Stimulated activated CD4-positive, alpha-beta T cell treated with anti-CD3 and anti-CD28 coated beads, Interleukin-2, amount 100 ng/mL, for 24 hours (primary cell): ENCODE measurements at regions not wholly inside any gene's neighbourhood (a gene's known extent, or its start where the extent isn't known, plus 50 kb on each side); places are given as distances from the start of the nearest gene placed in this dataset.

ENCODE experiments used
- DNase-seq, 2 donors: peaks; one replicate each; pipeline ENCODE4 v3.0.0-alpha.2; 2020

DNA sequence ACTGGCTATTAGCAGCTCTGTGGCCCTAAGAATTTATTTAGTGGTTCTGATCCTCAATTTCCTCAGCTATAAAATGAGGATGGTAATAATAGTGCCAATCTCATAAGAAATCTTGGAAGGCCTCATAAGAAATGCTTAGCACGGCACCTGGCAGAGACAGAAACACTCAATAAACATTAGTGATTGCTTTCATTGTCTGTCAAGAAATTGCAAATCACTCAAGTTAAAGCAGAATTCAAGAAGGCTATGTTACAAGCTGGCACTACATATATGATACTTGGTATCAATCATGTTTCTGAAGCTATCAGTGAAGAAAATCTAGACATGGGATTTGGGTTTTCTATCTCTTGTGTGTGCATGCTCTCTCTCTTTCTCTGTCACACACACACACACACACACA is 267.7 kb upstream of the KCNIP4 start:
- no peak for DNase-seq

DNA sequence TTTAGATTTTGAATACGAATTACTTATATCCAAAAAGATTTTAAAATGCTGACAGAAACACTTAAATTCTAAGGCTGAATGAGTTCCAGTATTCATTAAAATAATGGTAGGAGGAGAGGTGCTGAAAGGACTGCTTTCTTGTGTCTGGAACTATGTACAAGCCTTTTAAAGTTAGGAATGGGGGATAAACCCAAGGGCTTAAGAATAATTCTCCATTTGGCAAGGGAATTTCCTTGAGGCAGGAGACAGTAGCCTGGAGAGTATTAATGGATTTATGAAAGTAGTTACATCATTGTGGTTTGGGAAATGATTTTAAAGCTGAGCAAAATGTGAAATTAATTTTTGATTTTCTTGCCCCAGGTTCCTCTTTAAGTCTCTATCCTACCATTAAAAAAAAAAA is 266.5 kb upstream of the KCNIP4 start:
- DNase-seq, result no peak

DNA sequence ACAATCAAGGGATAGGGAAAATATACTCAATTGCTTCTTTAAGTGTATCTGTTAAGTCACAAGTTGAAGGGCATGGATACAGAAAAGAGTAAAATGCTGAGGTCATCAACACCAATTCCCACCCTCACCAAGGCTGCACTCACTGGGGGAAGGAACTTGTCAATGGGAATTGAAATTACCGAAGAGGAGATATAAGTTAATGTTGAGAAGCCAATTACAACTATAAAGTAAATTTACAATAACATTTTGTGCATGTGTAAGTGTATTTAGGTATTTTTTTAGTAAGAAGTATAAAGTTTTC is 255.1 kb upstream of the KCNIP4 start:
- no peak for DNase-seq

DNA sequence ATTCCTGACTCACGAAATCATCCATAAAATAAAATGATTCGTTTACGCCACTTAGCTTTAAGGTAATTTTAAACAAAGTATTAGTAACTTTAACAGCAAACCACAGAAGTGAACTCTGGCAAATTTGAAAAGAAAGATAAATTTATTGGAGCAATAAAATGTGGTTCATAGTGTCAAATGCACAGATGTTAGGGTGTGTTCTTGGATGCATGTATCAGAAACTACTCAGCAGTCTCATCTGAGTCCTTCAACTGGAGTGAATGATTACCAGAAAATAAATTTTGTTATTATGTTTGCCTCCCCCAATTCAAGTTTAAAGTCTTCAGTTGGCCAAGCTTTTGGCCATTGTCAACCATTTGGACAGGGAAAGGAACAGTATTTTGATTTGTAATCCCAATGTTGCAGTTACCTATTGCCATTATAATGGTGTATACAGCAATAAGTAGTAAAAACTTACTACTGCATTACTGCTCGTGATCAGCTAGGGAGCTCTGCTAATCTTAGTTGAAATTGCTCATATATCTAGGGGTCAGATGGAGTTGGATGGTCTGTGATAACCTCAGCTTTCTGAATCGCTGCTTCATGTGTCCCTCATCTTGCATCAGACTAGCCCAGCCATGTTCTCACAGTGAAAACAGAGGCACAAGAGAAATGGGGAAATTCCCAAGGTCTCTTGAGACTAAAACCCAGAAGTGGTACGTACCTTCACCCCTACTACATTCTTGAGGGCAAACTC is 254.6 kb upstream of the KCNIP4 start:
- no peak for DNase-seq

DNA sequence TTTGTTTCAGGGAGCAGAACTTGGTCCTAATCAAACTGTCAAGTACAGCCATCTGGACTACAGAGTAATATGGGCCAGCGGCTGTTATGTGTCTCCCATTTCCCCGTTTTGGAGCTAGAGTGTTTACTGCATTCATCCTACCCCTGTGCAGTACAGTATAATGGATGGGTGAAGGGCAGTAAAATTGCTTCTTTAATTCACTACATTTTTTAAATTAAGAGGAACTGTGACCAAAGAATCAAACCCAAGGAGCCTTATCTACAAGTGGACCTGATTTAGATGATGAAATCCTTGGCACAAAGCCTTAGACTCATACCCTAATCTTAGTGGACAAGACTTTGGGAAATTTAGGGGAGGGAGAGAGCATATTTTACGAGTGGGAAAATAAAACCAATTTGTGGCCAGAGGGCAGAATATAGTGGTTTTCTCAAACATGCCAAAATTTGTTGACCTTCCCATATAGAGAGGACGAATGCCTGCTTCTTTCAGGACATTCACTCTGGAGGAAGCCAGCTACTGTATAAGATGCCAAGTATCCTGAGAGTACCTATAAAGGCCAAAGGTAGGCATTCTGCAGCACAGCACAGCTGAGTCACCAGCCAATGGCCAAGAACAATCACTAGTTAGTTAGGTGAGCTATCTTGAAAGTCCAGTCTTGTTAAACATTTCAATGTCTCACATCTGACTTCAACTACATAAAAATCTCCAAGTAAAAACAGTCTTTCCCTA is 253.8 kb upstream of the KCNIP4 start:
- no peak for DNase-seq

DNA sequence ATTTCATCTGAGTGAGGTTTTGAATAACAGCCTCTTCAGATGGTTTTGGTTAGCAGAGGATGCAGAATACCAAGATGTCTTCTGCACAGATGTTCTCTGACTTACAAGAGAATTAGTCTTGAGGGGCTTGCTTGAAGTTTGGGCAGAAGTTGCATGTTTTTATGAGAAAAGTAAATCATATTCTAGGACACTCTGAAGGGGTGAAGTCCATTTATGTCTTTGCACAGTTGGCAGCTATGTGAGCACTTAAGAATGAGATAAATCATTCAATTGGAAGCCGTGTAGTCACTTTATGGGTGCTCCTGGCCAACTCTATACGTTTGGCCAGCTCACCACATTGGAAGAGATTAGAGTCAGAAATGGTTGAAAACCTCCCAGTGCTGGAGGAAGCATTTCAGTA is 252.7 kb upstream of the KCNIP4 start:
- no peak for DNase-seq

DNA sequence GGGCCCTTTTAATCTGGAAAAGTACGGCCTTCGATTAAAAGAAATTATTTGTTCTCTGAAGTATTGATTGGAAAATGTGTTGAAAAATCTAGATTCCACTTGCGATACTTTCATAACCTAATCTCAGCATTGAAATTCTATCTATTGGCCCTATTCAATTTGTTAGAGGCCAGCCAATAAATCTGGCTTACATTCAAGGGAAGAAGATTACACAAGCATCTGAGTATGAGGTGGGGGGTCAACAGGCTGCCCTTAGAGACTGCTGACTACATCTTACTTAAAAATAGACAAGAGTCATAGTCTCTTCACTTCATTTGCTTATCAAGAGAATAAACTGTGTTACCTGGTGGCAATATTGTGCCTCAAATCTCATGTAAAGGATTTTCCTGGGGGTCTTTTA is 248.0 kb upstream of the KCNIP4 start:
- DNase-seq, result no peak

DNA sequence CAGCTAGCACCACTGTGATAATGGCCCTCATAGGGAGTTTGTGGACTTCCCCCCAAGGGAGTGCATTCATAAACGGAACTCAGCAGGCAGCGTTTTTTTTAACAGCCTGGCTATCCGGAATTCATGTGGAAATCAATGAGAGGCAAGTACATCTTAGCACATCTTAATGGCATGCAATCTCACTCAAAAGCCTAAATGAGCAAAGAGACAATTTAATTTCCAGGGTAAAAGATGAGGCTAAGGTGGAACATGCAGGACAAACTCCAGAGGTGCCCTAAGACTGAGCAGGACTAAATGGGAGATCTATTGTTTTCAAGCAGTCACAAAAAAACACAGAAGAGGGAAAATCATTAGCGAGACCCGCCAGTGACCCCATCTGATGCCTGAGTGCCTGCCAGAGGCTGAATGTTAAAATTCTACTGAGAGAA is 243.5 kb upstream of the KCNIP4 start:
- DNase-seq, result no peak

DNA sequence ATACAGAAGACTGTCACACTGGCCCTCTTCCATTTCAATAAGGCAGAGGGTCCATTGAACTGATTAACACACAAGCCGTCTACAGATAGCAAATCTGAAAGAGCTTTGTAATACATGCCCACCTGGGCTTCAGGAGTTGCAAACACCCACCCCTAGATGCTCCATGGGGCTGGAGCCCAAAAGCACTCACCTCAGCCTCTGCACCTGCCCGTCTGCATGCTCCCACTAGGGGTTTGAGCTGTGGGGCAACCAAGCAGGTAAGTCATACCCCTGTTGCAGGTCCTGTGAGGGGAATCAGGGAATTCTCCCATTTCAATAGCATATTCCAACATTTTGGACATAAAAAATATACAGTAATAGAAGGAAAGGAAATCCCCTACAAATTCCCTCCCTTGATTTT is 243.0 kb upstream of the KCNIP4 start:
- DNase-seq, result no peak

DNA sequence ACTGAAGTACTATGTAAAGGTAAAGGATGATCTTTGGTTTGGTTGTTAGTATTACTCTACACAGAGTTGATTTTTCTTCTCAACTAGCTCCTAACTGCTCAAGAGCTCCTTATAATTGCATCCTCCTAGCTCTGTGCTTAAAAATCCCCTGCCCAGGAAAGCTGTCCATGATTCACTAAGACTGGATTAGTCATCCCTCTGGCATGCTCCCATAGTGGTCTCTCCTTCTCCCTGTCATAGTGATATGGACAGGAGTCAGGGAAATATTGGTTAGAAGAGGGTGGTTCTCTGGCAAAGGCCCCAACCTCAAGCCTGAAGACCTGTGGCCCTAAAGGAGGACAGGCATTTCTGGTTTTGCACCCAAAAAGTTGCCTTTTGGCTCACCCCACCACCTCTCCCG is 242.3 kb upstream of the KCNIP4 start:
- DNase-seq, result no peak

DNA sequence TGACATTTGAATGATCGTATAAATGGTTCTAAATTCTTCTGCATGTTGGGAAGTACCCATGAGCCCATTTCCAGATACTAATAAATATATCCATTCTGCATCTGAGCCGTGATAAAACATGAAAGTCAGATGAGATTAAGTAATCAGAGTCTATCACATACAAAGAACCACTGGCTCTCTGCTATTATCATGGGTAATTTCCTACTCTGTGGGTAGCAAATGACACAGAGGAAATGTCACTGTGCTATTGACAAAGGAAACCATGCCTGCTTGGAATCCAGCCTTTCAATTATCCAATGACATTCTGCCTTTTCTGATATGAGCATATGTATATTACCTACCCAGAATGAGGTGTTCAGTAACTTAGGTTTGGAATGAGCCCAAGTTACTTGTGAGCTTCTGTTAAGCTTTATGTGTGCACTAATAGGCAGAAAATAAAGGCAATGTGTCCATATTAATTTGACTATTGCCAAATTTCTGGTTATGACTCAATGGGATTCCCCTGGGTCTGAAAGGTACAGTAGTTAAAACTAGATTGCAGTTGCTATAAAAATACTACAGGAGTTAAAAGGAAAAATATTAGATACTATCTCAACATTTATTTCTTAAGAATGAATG is 238.7 kb upstream of the KCNIP4 start:
- no peak for DNase-seq

DNA sequence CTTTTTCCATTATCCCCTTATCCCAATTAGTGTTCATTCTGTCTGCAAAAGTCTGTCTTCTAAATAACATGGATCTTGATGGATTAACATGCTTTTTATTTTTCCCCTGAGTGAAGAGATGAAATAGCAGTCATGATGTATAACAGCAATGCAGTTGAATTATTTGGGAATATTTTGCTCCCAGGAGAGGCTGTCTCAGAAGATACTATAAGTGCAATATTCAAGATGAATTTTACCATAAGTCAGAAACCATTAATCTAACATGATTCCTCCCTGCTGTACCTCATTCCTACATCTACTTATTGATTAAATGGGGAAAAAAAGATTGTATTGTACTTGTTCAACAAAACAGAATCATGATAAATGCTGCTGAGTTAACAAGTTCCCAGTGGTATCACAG is 233.2 kb upstream of the KCNIP4 start:
- no peak for DNase-seq

DNA sequence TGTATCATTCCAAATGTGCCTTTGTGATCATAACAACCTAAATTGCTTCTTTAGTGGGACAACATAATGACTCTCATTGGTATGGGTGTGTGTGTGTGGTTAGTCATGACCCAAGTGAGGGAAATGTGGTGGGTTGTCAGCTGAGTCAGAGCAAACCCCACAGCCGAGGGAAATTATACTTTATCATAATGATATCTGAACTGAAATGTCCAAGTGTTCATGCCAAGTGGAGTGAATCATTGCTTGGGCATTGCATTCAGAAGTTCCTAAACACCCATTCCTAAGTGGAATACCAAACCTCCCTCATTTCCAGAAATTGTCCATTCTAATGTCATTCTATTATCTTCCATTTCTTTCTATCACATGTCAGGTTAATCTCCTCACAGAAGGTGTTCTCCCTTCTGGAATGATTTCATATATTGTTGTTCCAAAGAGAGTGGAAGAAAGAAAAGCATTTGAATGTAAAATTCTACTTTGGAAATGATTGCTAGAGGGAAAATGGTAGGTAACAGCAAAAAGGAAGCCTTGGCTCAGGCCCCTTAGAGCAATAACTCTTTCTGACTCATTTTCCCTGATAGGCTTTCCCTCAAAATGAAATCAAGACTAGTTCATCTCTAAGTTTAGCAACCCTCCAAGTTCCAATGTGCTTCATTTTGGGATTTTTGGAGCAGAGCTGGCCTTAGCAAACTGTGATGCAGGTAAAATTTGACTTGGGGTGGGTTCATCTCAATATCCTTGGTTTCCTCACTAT is 230.7 kb upstream of the KCNIP4 start:
- DNase-seq, result no peak

DNA sequence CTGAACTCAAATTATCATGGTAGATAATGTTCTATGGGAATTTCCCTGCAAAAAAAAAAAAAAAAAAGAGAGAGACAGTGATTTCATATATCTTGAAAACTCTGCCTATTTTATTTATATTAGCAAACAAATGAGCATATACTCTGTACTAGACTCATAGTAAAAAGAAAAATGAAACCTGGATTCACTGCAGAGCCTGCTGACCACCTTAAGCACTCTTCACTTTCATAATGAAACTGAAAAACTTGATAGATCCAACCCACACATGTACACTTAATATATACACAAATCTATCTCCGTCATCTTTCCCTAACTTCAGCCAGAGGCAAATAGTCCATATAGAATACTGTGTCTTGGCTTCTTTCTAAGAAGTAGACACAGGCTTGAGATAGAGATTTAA is 226.1 kb upstream of the KCNIP4 start:
- no peak for DNase-seq

DNA sequence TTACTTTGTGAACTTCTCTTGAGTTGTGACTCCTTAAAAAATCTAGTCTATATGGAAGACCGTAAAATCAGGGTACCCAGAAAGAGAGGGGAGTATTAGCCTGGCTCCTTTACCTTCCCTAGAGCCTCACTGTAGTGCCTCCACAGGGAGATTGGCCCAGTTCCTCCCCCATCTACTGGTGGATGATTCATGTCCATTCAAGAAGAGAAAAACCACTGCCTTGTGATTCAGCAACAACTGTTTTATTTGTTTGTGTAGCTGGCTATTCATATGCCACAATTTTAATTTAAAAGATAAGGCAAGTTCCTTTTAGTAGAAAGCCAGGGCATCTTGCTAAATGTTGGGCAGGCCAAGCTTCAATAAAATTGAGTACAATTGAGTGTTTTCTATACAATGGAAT is 221.8 kb upstream of the KCNIP4 start:
- DNase-seq, result no peak

DNA sequence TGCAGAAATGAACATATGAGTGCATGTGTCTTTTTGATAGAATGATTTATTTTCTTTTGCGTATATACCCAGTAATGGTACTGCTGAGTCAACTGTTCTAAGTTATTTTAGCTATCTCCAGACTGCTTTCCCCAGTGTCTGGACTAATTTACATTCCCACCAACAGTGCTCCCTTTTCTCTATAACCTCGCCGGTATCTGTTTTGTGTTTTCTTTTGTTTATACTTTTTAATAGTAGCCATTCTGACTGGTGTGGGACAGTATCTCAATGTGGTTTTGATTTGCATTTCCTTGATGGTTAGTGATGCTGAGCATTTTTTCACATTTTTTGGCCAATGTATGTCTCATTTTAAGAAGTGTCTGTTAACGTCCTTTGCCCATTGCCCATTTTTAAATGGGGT is 218.6 kb upstream of the KCNIP4 start:
- DNase-seq, result no peak

DNA sequence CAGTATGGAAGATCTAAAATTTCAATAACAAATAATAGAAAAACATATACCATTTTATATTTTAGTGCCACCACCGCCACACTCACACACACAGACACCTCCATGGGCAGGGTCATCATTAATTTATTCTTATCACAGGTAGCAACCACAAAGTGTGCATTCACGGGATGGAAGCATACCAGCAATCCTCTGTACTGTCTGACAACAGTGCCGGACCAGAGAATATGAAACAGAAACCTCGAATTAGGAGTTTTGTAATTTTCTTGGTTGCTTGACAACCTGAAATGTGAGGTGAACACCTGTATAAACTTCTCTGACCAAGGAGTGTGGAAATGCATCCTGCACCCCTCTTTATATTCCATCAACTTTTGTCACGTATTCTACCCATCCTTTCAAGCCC is 213.9 kb upstream of the KCNIP4 start:
- no peak for DNase-seq

DNA sequence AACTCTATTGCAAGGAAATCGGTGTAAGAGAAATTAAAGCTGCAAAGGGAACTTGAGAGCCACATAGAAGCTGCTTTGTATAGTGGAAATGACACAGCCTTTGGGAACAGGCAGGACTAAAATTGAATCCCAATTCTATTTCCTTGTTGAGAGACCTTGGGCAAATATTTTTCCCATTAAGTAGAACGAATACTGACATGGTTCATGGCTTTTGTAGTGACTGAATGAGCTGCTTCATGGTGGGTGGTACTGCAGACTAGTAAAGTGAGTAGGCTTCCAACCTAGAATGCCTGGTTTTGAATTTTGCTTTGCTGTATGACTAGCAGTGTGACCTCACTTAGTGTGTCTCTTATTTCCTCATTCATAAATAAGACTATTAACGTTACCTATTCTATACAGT is 182.2 kb upstream of the KCNIP4 start:
- no peak for DNase-seq

DNA sequence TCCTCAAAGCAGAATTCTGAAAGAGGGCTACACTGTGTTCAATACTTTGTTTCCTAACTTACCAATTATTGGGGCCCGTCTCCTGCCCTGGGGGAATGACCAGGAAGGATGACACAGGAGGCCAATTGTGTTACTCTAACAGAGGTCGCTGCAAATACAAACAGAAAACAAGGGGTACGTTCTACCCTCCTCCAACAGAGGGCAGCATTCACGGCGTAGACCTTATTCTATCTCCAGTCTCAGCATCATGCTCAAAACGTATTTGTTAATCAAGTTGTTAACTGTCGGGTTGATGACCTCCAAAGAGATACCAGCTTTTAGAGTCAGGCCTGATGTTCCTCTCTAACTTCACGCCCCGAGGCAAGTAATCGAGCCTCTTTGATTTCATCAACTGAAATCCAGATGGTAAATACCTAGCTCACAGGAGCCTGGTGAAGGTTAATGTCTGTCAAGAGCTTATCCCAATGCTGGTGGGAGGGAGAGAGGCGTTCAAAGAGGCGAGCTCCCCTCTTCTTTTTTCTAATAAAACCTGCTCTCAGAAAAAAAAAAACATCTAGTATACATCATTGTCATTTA is 181.0 kb upstream of the KCNIP4 start:
- DNase-seq, result peak in 1 of 2 donors; percentile 17

DNA sequence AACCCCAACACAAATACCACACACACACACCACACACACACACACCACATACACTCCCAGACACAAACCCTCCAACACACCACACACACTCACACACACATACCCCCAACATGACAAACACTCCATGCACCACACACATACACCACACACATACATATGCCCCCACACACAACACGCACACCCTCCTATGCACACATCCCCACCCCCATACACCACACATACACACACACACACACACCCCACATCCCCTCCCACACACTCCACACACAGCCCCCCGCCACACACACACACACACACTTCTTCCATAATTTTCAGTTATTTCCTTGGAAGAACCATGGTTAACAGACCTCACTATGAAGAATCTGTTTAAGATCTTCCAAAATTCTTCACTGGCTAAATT is 173.5 kb upstream of the KCNIP4 start:
- no peak for DNase-seq

DNA sequence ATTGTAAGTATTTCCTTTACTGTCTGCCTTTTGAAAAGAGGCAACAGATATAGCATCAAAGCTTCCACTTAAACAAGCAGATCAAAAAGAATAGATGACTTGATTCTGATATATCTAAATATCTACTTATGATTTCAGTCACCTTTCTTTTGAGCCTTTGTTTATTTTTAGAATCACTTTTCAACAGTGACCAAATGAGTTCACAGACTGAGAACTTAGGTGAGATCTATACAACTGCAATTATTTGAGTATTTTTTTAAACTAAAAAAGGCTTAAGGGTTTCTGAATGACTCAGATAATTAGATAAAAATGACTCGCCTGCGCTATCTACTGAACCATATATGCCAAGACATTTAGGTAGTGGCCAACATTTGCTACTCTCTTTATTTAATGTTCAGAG is 166.7 kb upstream of the KCNIP4 start:
- DNase-seq, result no peak

DNA sequence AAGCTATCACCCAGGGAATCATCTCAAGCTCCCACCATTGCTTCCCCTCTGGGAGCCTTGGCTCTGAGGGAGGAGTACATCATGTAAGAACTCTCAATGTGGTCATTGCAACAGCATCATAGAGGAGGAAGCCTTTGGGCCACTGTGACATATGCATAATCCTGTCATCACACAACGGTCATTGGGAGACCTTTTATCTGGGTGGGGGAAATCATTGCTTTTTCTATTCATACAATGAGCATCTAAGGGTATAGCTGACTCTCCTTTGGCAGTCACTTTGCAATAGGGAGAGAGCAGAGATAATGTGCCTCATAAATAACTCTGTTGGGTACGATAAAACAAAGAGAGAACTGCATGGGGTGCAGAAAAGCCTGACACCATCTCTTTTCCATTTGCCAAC is 155.2 kb upstream of the KCNIP4 start:
- no peak for DNase-seq

DNA sequence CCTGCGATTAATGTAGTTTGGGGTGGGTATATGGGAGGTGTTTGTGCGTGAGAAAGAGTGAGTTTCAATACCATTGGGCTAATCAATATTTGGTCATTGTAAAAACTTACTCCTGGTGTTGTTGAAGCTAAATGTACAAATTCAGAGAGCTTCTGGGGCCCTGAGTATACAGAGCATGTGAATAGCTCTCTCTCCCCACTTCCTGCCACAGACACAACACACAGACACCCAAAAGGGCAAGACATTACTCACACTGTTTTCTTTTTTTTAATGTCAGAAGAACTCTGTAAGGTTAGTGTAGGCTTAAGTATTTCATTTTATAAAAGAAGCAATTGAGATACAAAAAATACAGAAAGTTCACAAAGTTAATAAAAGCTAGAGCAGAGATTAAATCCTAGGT is 151.3 kb upstream of the KCNIP4 start:
- no peak for DNase-seq

DNA sequence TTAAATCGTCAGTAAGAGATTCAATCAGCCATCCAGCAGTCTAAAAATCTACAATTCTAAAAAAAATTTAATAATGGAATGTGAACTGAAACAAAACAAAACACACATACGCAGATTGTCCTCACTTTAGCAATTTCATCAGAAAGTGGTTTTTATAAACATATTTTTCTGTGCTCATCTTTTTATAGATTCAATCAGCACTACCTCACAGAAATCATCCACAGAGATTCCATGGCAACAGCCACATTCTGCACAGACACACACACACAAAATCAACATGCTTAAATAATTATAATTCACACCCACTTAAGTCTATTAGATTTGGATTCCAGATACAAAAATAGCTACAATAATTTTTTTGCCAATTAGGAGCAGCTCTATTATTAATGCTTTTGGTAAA is 149.0 kb upstream of the KCNIP4 start:
- no peak for DNase-seq
